Natural killer cell treated with Interleukin-12 subunit alpha and Interleukin-12 subunit beta and Interleukin-15 and Interleukin-18, amount 100 ng/mL, for 72 hours (primary cell): ENCODE measurements at regions not wholly inside any gene's neighbourhood (a gene's known extent, or its start where the extent isn't known, plus 50 kb on each side); places are given as distances from the start of the nearest gene placed in this dataset.
A peak's percentile ranks its signal among the peaks of the same experiment; 100 is the strongest.

ENCODE experiments used
- ATAC-seq, 2 donors: fragments of 150-1000 bp; cut with Tn5 transposase in 1 of 2; sonication (Bioruptor Pico), chemical (Tn5 transposase) in 1 of 2; 2 replicates each; pipeline ENCODE4 v1.10.0; 2021
- DNase-seq: peaks from one replicate; pipeline ENCODE4 v3.0.0; 2022; ENCODE audit warnings: low spot score
- H3K27ac Mint-ChIP-seq, 2 donors: 1 replicate in 1 of 2; 2 replicates in 1 of 2; pipeline ENCODE4 v1.8.0; 2022; ENCODE audit warnings: mixed read lengths in 2 of 2, mild to moderate bottlenecking in 1 of 2, moderate library complexity in 1 of 2
- H3K27me3 Mint-ChIP-seq, 2 donors: 1 replicate in 1 of 2; 2 replicates in 1 of 2; pipeline ENCODE4 v1.8.0; 2022; ENCODE audit warnings: mixed read lengths in 2 of 2
- H3K36me3 Mint-ChIP-seq: one replicate; pipeline ENCODE4 v1.8.0; 2022; ENCODE audit warnings: mixed read lengths
- H3K4me1 Mint-ChIP-seq, 2 donors: 1 replicate in 1 of 2; 2 replicates in 1 of 2; pipeline ENCODE4 v1.8.0; 2022; ENCODE audit warnings: low read depth in 2 of 2, mixed read lengths in 2 of 2, mild to moderate bottlenecking in 1 of 2
- H3K4me3 Mint-ChIP-seq: one replicate; pipeline ENCODE4 v1.8.0; 2022; ENCODE audit warnings: mixed read lengths
- H3K9me3 Mint-ChIP-seq: 2 replicates; pipeline ENCODE4 v1.8.0; 2022; ENCODE audit warnings: mixed read lengths

DNA sequence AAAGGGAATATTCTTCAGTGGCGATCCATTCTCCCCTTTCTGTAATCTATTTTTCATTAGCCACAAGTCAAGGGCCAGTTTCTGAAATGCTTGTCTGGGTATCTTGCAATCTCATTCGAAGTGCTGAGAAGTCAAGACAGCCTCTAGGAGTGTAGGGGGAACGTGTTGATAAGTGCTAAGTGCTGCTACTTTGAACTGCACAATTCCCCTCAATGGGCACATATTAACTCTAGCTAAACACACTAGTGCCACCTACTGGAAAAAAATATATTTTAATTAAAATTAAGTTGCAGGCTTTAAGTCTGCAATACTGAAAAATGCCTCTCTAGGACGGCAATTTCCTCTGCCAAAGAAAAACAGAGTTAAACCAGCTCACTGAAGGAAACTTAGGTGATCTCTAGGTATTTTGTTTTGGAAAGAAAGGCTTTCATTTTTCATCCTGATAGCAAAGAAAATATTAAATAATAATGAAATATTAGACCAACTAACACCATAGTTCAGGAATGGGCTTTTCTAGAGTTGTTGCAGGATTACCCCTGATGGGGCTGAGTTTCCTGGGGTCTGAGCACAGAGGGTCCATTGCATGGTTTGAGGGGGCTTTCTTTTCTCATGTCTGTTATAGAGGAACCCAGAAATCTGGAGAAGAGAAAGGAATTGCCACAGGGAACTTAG is 181.9 kb upstream of the KBTBD8 start:
- H3K9me3 Mint-ChIP-seq: no peaks in the 10 kb centered on the region
- H3K4me3 Mint-ChIP-seq: no peak overlapping the region
- H3K27ac Mint-ChIP-seq: no peak overlapping the region
- DNase-seq: no peak
- peaks cover 7 to 21% of the 10 kb centered on the region in 2 donors for H3K27me3 Mint-ChIP-seq
- no peaks in the 10 kb centered on the region for H3K36me3 Mint-ChIP-seq
- ATAC-seq: peak in 1 of 2 donors; percentile 63
- H3K4me1 Mint-ChIP-seq: no peaks in the 10 kb centered on the region

DNA sequence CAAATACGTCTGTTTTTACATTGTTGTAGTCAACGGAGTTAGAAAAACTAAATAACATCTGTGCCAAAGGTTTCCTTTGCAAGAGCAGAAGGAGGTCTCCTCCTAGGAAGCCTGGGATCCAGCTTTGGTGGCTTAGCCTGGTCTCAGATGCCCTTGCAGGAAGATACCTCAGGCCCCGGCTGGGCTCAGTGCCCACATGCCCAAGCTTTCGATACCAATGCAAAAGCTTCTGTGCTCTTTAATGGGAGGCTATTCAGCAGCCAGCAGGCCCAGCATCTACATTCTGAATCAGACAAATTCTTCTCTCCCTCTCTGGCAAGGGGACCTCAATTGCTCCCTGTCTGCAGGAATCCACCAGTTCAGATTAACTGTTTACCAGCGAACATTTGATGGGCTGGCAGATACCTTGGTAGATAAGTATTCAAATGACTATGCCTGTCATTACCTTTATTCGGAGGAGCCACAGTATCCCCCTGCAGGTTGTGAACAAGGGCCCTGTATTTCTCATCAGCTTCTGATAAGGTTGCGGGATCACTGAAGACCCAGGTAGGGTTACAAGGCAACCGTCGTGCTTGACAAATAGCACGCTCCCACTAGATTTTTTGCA is 180.1 kb upstream of the KBTBD8 start:
- Mint-ChIP-seq H3K4me1 (no peaks in the 10 kb centered on the region), H3K27me3 (peaks cover 7 to 21% of the 10 kb centered on the region in 2 donors), H3K9me3 (no peaks in the 10 kb centered on the region), H3K27ac (no peak overlapping the region), H3K36me3 (no peaks in the 10 kb centered on the region), H3K4me3 (no peak overlapping the region)
- no peak for DNase-seq
- no peak for ATAC-seq

- Mint-ChIP-seq H3K36me3 (no peaks in the 10 kb centered on the region), H3K4me3 (no peak overlapping the region), H3K27me3 (peaks cover 7 to 21% of the 10 kb centered on the region in 2 donors), H3K4me1 (no peaks in the 10 kb centered on the region), H3K9me3 (no peaks in the 10 kb centered on the region), H3K27ac (no peak overlapping the region)
- no peak for DNase-seq
- no peak for ATAC-seq
Measured at GRCh38 chr3:66819993-66820501, 178.1 kb upstream of the KBTBD8 start.

DNA sequence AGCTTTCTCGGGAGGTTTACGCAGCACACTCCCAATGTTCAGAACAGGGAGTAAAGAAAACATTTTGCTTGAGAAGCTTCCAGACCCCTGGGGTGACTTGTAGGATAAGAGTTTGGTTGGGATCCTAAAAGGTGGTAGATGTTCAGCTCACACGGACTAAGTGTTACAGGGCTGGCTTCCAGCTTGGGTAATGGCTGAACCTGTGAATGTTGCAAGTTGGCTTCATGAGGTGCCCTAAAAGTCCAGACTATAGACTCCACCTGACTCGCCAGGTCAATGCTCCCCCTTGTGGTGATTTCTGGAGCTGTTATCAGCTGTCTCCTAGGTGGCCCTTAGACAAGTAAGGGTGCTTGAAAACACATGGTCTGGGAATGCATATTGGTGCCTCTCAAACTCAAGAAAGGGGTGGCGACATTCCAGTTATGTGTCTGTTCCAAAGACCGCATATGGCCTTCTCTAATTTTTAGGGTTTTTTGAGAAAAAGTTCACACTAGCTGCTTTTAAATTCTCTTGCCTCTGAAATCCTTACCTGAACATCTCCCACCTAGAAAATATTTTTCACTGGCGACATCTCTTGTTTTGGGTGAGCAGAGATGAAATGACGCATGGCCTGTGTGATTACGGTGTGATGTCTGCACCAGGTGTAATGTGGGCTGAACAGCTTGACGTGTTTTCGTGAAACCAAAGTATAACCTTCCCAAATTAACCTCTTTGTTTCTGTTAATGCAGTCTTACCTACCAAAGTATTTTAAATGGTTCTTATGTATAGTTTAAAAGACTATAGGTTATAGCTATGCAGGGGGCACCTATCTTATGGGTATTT is 175.7 kb upstream of the KBTBD8 start:
- H3K27ac Mint-ChIP-seq: no peak overlapping the region
- H3K27me3 Mint-ChIP-seq: peaks cover 5 to 22% of the 10 kb centered on the region in 2 donors
- DNase-seq (peak; percentile 70), ATAC-seq (peak in 1 of 2 donors; percentile 69)
- no peaks in the 10 kb centered on the region for H3K9me3 Mint-ChIP-seq
- no peak overlapping the region for H3K4me3 Mint-ChIP-seq
- H3K4me1 Mint-ChIP-seq: no peaks in the 10 kb centered on the region
- H3K36me3 Mint-ChIP-seq: no peaks in the 10 kb centered on the region

GRCh38 chr3:66823009-66823397 is 175.1 kb upstream of the KBTBD8 start:
- DNase-seq: no peak
- Mint-ChIP-seq H3K9me3 (no peaks in the 10 kb centered on the region), H3K27ac (no peak overlapping the region), H3K36me3 (no peaks in the 10 kb centered on the region), H3K27me3 (peaks cover 5 to 25% of the 10 kb centered on the region in 2 donors), H3K4me3 (no peak overlapping the region), H3K4me1 (no peaks in the 10 kb centered on the region)
- no peak for ATAC-seq

DNA sequence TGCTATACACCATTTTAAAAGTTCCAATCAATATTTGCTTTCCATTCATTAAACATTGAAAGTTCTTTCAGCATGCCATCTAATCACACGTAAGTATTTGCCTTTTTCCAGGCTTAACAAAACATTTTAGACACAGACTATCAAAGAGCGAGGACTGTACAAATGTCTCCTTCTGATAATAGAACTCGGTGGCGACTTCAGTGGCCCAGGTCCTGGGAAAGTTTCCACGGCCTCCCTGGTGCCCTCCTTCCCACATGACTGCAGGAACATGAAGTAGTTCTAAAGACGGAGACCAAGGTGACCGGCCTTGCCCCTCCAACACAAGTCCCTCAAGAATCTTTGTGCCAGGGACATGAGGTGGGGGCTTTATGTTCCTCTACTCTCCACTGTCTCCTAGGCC is 174.6 kb upstream of the KBTBD8 start:
- Mint-ChIP-seq H3K27me3 (peaks cover 5 to 25% of the 10 kb centered on the region in 2 donors), H3K9me3 (no peaks in the 10 kb centered on the region), H3K4me3 (no peak overlapping the region), H3K4me1 (no peaks in the 10 kb centered on the region), H3K36me3 (no peaks in the 10 kb centered on the region), H3K27ac (no peak overlapping the region)
- ATAC-seq (no peak), DNase-seq (no peak)

DNA sequence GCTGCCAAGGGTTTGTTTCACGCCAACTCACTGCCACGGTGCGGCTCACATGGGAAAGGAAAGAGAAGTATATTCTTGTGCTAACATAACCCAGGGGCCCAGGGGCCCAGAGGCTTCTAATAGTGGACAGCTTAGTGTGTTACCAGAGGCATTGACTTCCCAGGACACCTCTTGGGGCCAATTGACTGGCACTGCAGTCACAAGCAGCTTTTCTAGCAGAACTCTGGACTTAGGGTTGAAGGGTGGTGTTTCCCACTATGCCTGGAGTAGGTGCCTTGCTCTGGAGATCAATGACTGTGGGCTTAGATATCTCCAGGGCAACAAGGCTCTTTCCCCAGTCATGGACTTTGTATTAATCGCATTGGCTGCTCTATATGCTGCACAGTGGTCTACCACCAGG is 172.7 kb upstream of the KBTBD8 start:
- Mint-ChIP-seq H3K27me3 (peaks cover 2 to 21% of the 10 kb centered on the region in 2 donors), H3K27ac (no peak overlapping the region), H3K36me3 (no peaks in the 10 kb centered on the region), H3K4me3 (no peak overlapping the region), H3K9me3 (no peaks in the 10 kb centered on the region), H3K4me1 (no peaks in the 10 kb centered on the region)
- ATAC-seq (peak in 1 of 2 donors; percentile 30), DNase-seq (no peak)

DNA sequence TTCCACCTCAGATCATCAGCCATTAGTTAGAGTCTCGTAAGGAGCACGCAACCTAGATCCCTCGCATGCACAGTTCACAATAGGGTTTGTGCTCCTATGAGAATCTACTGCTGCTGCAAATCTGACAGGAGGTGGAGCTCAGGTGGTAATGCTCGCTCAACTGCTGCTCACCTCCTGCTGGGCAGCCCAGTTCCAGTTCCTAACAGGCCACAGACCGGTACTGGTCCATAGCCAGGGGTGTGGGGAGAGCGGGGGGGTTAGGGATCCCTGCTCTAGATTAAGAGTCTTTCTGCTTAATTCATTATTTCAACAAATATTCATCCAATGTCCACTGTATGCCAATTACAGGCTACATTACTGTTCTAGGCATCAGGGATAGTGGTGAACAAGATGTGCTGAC is 170.4 kb upstream of the KBTBD8 start:
- H3K27me3 Mint-ChIP-seq: peaks cover 7 to 32% of the 10 kb centered on the region in 2 donors
- no peaks in the 10 kb centered on the region for H3K36me3 Mint-ChIP-seq
- no peak overlapping the region for H3K27ac Mint-ChIP-seq
- no peak overlapping the region for H3K4me3 Mint-ChIP-seq
- DNase-seq (no peak), ATAC-seq (peak in 1 of 2 donors; percentile 24)
- H3K9me3 Mint-ChIP-seq: no peaks in the 10 kb centered on the region
- H3K4me1 Mint-ChIP-seq: no peaks in the 10 kb centered on the region

DNA sequence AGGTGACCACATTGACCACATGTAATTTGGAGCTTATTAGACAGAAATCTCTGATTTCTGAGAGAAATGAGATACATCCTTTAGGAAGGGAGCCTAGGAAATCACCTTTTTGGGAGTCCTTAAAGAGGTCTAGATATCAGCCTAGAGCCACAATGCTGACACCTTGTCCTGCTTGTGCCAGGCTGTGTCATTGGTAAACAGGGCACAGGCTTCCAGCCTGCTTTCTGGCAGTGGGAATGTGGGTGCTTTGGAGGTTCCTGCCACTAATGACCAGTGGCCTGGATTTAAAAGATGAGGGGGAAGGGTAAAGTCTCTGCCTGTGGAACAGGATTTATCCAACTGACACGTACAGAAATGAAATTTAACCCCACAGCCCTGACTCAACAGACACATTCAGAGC is 169.8 kb upstream of the KBTBD8 start:
- no peaks in the 10 kb centered on the region for H3K4me1 Mint-ChIP-seq
- peaks cover 10 to 38% of the 10 kb centered on the region in 2 donors for H3K27me3 Mint-ChIP-seq
- H3K9me3 Mint-ChIP-seq: no peaks in the 10 kb centered on the region
- no peak overlapping the region for H3K4me3 Mint-ChIP-seq
- no peaks in the 10 kb centered on the region for H3K36me3 Mint-ChIP-seq
- no peak overlapping the region for H3K27ac Mint-ChIP-seq
- DNase-seq (no peak), ATAC-seq (no peak)

DNA sequence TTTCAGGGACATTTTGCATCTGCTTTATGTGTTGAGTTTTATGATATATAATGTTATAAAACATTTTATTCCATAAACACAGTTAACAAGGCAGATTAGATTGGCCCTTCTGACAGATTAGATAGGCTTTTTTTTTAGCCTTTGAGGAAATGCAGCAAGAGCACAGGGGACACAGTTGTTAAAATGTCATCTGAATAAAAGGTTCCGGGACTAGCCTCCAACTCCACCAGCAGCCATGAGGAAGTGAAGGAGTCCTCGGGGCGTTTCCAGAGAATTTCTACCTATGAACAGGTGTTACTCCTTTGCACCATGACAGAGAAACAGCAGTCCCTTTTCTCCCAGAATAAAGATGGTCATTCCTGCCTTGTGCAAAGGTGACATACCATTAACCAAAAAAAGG is 167.8 kb upstream of the KBTBD8 start:
- H3K27me3 Mint-ChIP-seq: peaks cover 16 to 44% of the 10 kb centered on the region in 2 donors
- H3K4me1 Mint-ChIP-seq: no peaks in the 10 kb centered on the region
- DNase-seq (no peak), ATAC-seq (no peak)
- no peaks in the 10 kb centered on the region for H3K9me3 Mint-ChIP-seq
- no peak overlapping the region for H3K4me3 Mint-ChIP-seq
- no peaks in the 10 kb centered on the region for H3K36me3 Mint-ChIP-seq
- no peak overlapping the region for H3K27ac Mint-ChIP-seq

- no peaks in the 10 kb centered on the region for H3K9me3 Mint-ChIP-seq
- H3K27ac Mint-ChIP-seq: no peak overlapping the region
- H3K36me3 Mint-ChIP-seq: no peaks in the 10 kb centered on the region
- no peak overlapping the region for H3K4me3 Mint-ChIP-seq
- ATAC-seq (no peak), DNase-seq (no peak)
- peaks cover 16 to 41% of the 10 kb centered on the region in 2 donors for H3K27me3 Mint-ChIP-seq
- no peaks in the 10 kb centered on the region for H3K4me1 Mint-ChIP-seq
Measured at GRCh38 chr3:66831931-66832330, 166.2 kb upstream of the KBTBD8 start.

DNA sequence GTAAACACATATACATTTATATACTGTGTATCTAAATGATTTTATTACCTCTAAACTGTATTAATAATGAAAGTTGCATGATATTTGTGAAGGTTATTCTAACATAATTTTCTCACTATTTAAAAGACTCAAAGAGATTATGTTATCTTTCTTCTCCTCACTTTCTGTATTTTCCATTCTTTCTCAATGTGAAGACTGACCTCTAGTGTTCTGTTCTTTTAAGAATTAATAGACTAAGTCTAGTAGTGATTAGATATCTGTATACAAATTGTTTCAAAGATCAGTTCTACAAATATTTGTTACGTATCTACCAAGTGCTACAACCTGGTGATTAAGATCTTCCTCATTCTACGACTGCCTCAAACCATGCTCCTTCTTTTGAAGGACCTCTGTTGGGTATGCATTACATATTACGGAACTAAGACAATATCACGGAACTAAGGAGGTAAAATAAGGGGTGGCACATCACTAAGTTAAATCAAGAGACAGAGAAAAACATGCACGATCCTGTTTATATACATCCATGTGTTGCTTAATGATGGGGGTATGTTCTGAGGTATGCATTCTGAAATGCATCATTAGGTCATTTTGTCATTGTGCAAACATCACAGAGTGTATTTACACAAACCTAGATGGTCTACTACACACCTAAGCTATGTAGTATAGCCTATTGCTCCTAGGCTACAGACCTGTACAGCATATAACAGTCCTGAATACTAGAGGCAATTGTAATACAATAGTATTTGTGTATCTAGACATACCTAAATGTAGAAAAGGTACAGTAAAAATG is 161.5 kb upstream of the KBTBD8 start:
- no peaks in the 10 kb centered on the region for H3K9me3 Mint-ChIP-seq
- no peaks in the 10 kb centered on the region for H3K36me3 Mint-ChIP-seq
- no peaks in the 10 kb centered on the region for H3K4me1 Mint-ChIP-seq
- H3K27me3 Mint-ChIP-seq: peaks cover 14 to 25% of the 10 kb centered on the region in 2 donors
- no peak overlapping the region for H3K27ac Mint-ChIP-seq
- DNase-seq (no peak), ATAC-seq (no peak)
- H3K4me3 Mint-ChIP-seq: no peak overlapping the region

GRCh38 chr3:66838704-66839103 is 159.4 kb upstream of the KBTBD8 start:
- Mint-ChIP-seq H3K9me3 (no peaks in the 10 kb centered on the region), H3K27me3 (peaks cover 4 to 15% of the 10 kb centered on the region in 2 donors), H3K27ac (no peak overlapping the region), H3K4me3 (no peak overlapping the region), H3K4me1 (no peaks in the 10 kb centered on the region), H3K36me3 (no peaks in the 10 kb centered on the region)
- DNase-seq: no peak
- ATAC-seq: no peak
